Mesenchymal stem cell (in vitro differentiated cells and primary cell): ENCODE measurements at regions not wholly inside any gene's neighbourhood (a gene's known extent, or its start where the extent isn't known, plus 50 kb on each side); places are given as distances from the start of the nearest gene placed in this dataset.

ENCODE experiments used
- DNase-seq: peaks from one replicate; pipeline ENCODE4 v3.0.0-alpha.2; 2013
- H2AFZ ChIP-seq: one replicate; pipeline ENCODE4 v1.6.1; 2013; ENCODE audit warnings: low read depth, mild to moderate bottlenecking, control low read depth, inconsistent platforms, low read length, moderate library complexity
- H2AK5ac ChIP-seq: 2 replicates; pipeline ENCODE4 v1.6.1; 2013; ENCODE audit warnings: low read length, moderate library complexity, mild to moderate bottlenecking, inconsistent platforms; ENCODE audit not compliant: severe bottlenecking
- H2BK120ac ChIP-seq: one replicate; pipeline ENCODE4 v1.6.1; 2013; ENCODE audit warnings: low read depth, mild to moderate bottlenecking, inconsistent platforms, low read length, moderate library complexity
- H2BK12ac ChIP-seq, 2 experiments: one replicate each; pipeline ENCODE4 v1.6.1; 2013; ENCODE audit warnings: inconsistent platforms in 2 of 2, low read length in 2 of 2, mild to moderate bottlenecking in 2 of 2, moderate library complexity in 2 of 2, control low read depth in 1 of 2
- H2BK15ac ChIP-seq: one replicate; pipeline ENCODE4 v1.6.1; 2013; ENCODE audit warnings: mild to moderate bottlenecking, low read depth, inconsistent platforms; ENCODE audit not compliant: poor library complexity, severe bottlenecking
- H2BK5ac ChIP-seq: 2 replicates; pipeline ENCODE4 v1.6.1; 2013; ENCODE audit warnings: low read depth, mild to moderate bottlenecking, low read length, control low read depth, inconsistent platforms; ENCODE audit not compliant: poor library complexity, severe bottlenecking
- H3K14ac ChIP-seq, 2 experiments: one replicate each; pipeline ENCODE4 v1.6.1; 2013; ENCODE audit warnings: inconsistent platforms in 2 of 2, low read length in 2 of 2, control low read depth in 1 of 2, mild to moderate bottlenecking in 1 of 2, moderate library complexity in 1 of 2
- H3K18ac ChIP-seq, 2 experiments: one replicate each; pipeline ENCODE4 v1.6.1; 2013; ENCODE audit warnings: inconsistent platforms in 2 of 2, low read length in 2 of 2, control low read depth in 1 of 2, low read depth in 1 of 2, mild to moderate bottlenecking in 1 of 2
- H3K23ac ChIP-seq, 2 experiments: one replicate each; pipeline ENCODE4 v1.6.1; 2013; ENCODE audit warnings: inconsistent platforms in 2 of 2, low read length in 2 of 2, mild to moderate bottlenecking in 2 of 2, moderate library complexity in 2 of 2, control low read depth in 1 of 2
- H3K27ac ChIP-seq: 2 replicates; pipeline ENCODE4 v1.5.1; 2013; ENCODE audit warnings: mild to moderate bottlenecking, moderate library complexity, low read length, control low read depth, inconsistent platforms; ENCODE audit not compliant: poor library complexity, severe bottlenecking
- H3K27me3 ChIP-seq, 2 experiments: 2 replicates each; pipeline versions ENCODE4 v1.6.1 to v1.7.0; 2013; ENCODE audit warnings: low read length in 2 of 2, mild to moderate bottlenecking in 2 of 2, moderate library complexity in 2 of 2, control low read depth in 1 of 2, inconsistent platforms in 1 of 2; ENCODE audit not compliant: control insufficient read depth in 1 of 2, insufficient read depth in 1 of 2
- H3K36me3 ChIP-seq, 2 experiments: 2 replicates each; pipeline versions ENCODE4 v1.6.1 to v1.7.0; 2013; ENCODE audit warnings: low read length in 2 of 2, control low read depth in 1 of 2, inconsistent platforms in 1 of 2, low read depth in 1 of 2, mild to moderate bottlenecking in 1 of 2; ENCODE audit not compliant: insufficient read depth in 2 of 2, control insufficient read depth in 1 of 2
- H3K4ac ChIP-seq, 2 experiments: one replicate each; pipeline ENCODE4 v1.6.1; 2013; ENCODE audit warnings: inconsistent platforms in 2 of 2, low read length in 2 of 2, mild to moderate bottlenecking in 2 of 2, moderate library complexity in 2 of 2, control low read depth in 1 of 2, low read depth in 1 of 2
- H3K4me1 ChIP-seq: 2 replicates; pipeline ENCODE4 v1.6.1; 2013; ENCODE audit warnings: low read depth, low read length, control low read depth; ENCODE audit not compliant: control insufficient read depth, insufficient read depth
- H3K4me2 ChIP-seq: 2 replicates; pipeline ENCODE4 v1.6.1; 2013; ENCODE audit warnings: low read length, mild to moderate bottlenecking, inconsistent platforms; ENCODE audit not compliant: poor library complexity, severe bottlenecking
- H3K4me3 ChIP-seq, 2 experiments: 2 replicates each; pipeline versions ENCODE4 v1.5.1 to v1.7.0; 2013; ENCODE audit warnings: low read length in 2 of 2, mild to moderate bottlenecking in 2 of 2, control low read depth in 1 of 2, low read depth in 1 of 2; ENCODE audit not compliant: insufficient read depth in 1 of 2
- H3K79me1 ChIP-seq: replicated peaks from 2 replicates; pipeline ENCODE4 v1.6.1; 2013; ENCODE audit warnings: mild to moderate bottlenecking, control low read depth, low read length, inconsistent platforms; ENCODE audit not compliant: poor library complexity, severe bottlenecking
- H3K9ac ChIP-seq: 2 replicates; pipeline ENCODE4 v1.7.0; 2013; ENCODE audit warnings: mild to moderate bottlenecking, low read length, moderate library complexity
- H3K9me3 ChIP-seq: 2 replicates; pipeline ENCODE4 v1.7.0; 2013; ENCODE audit warnings: mild to moderate bottlenecking, low read length; ENCODE audit not compliant: control insufficient read depth
- H4K8ac ChIP-seq: one replicate; pipeline ENCODE4 v1.6.1; 2013; ENCODE audit warnings: inconsistent platforms, mild to moderate bottlenecking, low read length, moderate library complexity
- H4K91ac ChIP-seq: one replicate; pipeline ENCODE4 v1.6.1; 2013; ENCODE audit warnings: mild to moderate bottlenecking, low read length, inconsistent platforms
- WGBS: methylation state at CpG from one replicate; pipeline ENCODE4 v1.1.7; 2013; ENCODE audit warnings: mixed read lengths; 5-methylcytosine and 5-hydroxymethylcytosine counted together

DNA sequence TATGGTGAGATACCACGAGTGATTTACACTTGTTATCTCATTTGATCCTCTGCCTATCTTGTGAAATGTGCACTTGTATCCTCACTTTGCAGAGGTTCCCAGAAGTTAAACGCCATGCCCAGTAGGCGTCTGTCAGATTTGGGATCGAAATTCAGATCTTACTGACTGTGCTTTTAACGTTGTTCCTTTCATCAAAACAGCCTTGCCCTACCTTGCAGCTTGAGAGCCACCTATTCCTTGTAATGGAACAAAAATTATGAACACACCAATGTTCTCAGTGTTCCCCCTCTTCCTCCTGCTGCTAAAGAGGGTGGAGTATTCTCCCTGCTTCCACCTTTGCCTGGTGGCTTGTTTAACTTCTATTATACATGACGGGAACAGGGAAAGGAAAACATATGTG is 257.0 kb downstream of the MSX2 start:
- Histone ChIP-seq H3K36me3 (no peaks in the 10 kb centered on the region), H3K9ac (no peak overlapping the region), H4K8ac (no peak overlapping the region), H3K4me1 (no peaks in the 10 kb centered on the region), H3K79me1 (no peaks in the 10 kb centered on the region), H3K27me3 (peaks cover 0 to 9% of the 10 kb centered on the region in 2 experiments), H3K4me2 (no peak overlapping the region), H2AK5ac (no peak overlapping the region), H3K4me3 (no peak overlapping the region), H4K91ac (no peak overlapping the region), H3K4ac (no peak overlapping the region), H2AFZ (no peak overlapping the region), H3K23ac (no peak overlapping the region), H3K14ac (no peak overlapping the region), H3K18ac (no peak overlapping the region), H2BK5ac (no peak overlapping the region), H2BK120ac (no peak overlapping the region), H3K27ac (no peak overlapping the region), H2BK15ac (no peak overlapping the region), H3K9me3 (no peaks in the 10 kb centered on the region), H2BK12ac (no peak overlapping the region)
- WGBS: 59% methylated on average over 6 of the region's 6 CpGs
- no peak for DNase-seq

DNA sequence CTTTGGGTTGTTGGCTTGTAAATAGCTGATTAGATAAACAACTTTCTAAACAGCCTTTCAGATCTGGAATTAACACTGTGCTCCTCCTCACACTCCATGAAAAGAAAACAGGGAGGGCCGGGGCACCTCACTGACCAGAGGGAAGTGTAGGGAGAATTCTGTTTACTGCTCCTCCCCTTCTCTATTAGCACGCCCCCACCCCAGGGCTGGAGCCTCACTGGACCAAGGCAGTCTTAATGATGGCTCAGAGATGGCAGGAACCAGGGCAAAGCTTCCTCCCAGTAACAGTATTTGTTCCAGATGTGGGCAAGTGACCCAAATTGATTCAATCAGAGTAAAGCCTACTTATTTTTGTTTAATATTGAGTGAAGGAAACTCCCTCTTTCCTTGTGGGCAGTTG is 256.6 kb downstream of the MSX2 start:
- Histone ChIP-seq H3K14ac (no peak overlapping the region), H3K4me1 (no peaks in the 10 kb centered on the region), H3K4ac (no peak overlapping the region), H4K91ac (no peak overlapping the region), H3K9me3 (no peaks in the 10 kb centered on the region), H3K79me1 (no peaks in the 10 kb centered on the region), H2AFZ (no peak overlapping the region), H2BK120ac (no peak overlapping the region), H4K8ac (no peak overlapping the region), H2AK5ac (no peak overlapping the region), H3K18ac (no peak overlapping the region), H3K4me2 (no peak overlapping the region), H2BK15ac (no peak overlapping the region), H3K9ac (no peak overlapping the region), H2BK5ac (no peak overlapping the region), H3K27ac (no peak overlapping the region), H3K23ac (no peak overlapping the region), H3K27me3 (peaks cover 0 to 9% of the 10 kb centered on the region in 2 experiments), H3K36me3 (no peaks in the 10 kb centered on the region), H2BK12ac (no peak overlapping the region), H3K4me3 (no peak overlapping the region)
- no peak for DNase-seq
- 60% methylated on average over 1 of the region's 2 CpGs for WGBS

DNA sequence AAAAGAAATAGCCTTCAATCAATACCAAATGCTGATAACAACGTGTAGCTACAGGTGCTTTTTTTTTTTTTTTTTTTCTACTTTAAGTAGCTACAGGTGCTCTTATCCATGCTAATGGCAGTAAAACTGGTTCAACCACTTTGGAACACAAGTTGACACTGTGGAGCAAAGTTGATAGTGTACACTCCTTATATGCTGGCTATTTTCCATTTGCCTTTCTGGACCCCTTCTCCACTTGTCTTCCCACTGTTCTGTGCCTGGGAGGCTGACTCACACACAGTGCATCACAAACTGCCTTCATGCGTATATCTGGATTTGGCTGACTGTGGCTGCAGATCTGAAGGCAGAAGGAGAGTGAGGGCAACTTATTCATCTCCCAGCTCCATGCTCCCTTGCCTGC is 247.9 kb downstream of the MSX2 start:
- WGBS: 80% methylated on average over 1 of the region's 2 CpGs
- Histone ChIP-seq H3K4ac (no peak overlapping the region), H3K79me1 (no peaks in the 10 kb centered on the region), H3K9me3 (no peaks in the 10 kb centered on the region), H3K27ac (no peak overlapping the region), H3K4me2 (no peak overlapping the region), H3K14ac (no peak overlapping the region), H3K27me3 (peaks cover 0 to 4% of the 10 kb centered on the region in 2 experiments), H2BK5ac (no peak overlapping the region), H4K8ac (no peak overlapping the region), H3K18ac (no peak overlapping the region), H3K4me3 (no peak overlapping the region), H3K4me1 (no peaks in the 10 kb centered on the region), H2BK12ac (no peak overlapping the region), H4K91ac (no peak overlapping the region), H2BK15ac (no peak overlapping the region), H2AK5ac (no peak overlapping the region), H2BK120ac (no peak overlapping the region), H3K23ac (no peak overlapping the region), H3K9ac (no peak overlapping the region), H2AFZ (no peak overlapping the region), H3K36me3 (no peaks in the 10 kb centered on the region)
- DNase-seq: no peak

DNA sequence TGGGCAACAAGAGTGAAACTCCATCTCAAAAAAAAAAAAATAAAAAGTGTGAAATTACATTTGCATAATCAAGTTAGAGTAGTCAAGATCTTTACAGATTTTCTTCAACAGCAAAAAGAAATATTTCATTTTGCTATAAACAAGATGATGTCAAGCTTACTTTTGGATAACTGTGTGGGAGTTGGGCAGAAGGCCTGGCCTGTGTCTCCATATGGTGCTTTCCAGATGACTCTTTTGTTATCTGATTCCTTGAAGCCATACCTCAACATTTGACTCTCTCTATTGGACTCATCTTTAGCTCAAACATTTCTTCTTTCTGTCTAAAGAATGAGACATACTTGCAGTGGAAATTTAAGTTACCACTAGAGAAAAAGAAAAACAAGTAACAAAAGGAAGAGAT is 246.8 kb downstream of the MSX2 start:
- Histone ChIP-seq H3K4me1 (no peaks in the 10 kb centered on the region), H2BK15ac (no peak overlapping the region), H2AK5ac (no peak overlapping the region), H3K4ac (no peak overlapping the region), H4K91ac (no peak overlapping the region), H3K18ac (no peak overlapping the region), H2BK12ac (no peak overlapping the region), H3K23ac (no peak overlapping the region), H2AFZ (no peak overlapping the region), H2BK120ac (no peak overlapping the region), H2BK5ac (no peak overlapping the region), H3K27me3 (peaks cover 0 to 4% of the 10 kb centered on the region in 2 experiments), H4K8ac (no peak overlapping the region), H3K14ac (no peak overlapping the region), H3K27ac (no peak overlapping the region), H3K79me1 (no peaks in the 10 kb centered on the region), H3K4me2 (no peak overlapping the region), H3K9ac (no peak overlapping the region), H3K36me3 (no peaks in the 10 kb centered on the region), H3K9me3 (peaks cover 5% of the 10 kb centered on the region), H3K4me3 (no peak overlapping the region)
- DNase-seq: no peak
